Heart right ventricle (tissue), 16 donors: ENCODE measurements at regions not wholly inside any gene's neighbourhood (a gene's known extent, or its start where the extent isn't known, plus 50 kb on each side); places are given as distances from the start of the nearest gene placed in this dataset.
"Not testable (repeated sequence)": the region's sequence is repeated elsewhere in the genome, so short reads cannot be mapped to it uniquely, and the experiment has no call there.

Source experiments
- ATAC-seq, 8 donors: fragments of 200-7000 bp; cut with Tn5 transposase; one replicate each; pipeline ENCODE4 v1.9.1; 2020; ENCODE audit warnings: mild to moderate bottlenecking in 8 of 8, moderate library complexity in 8 of 8, moderate number of reproducible peaks in 1 of 8
- DNase-seq, 2 donors: peaks; one replicate each; pipeline ENCODE4 v3.0.0-alpha.2; 2020
- H3K27ac ChIP-seq, 10 donors: fragments of 200-600 bp; sonication (generic) in 2 of 10; one replicate each; pipeline versions ENCODE4 v1.5.0 to v1.8.0; 2020 to 2022; ENCODE audit warnings: mild to moderate bottlenecking in 3 of 10
- H3K27me3 ChIP-seq, 7 donors: fragments of 200-600 bp; one replicate each; pipeline ENCODE4 v1.8.0; 2021 to 2022; ENCODE audit warnings: mild to moderate bottlenecking in 2 of 7
- H3K36me3 ChIP-seq, 9 donors: fragments of 200-600 bp; sonication (generic) in 1 of 9; one replicate each; pipeline versions ENCODE4 v1.5.0 to v1.8.0; 2020 to 2022; ENCODE audit warnings: mild to moderate bottlenecking in 2 of 9
- H3K4me1 ChIP-seq, 9 donors: fragments of 200-600 bp; sonication (generic) in 1 of 9; one replicate each; pipeline versions ENCODE4 v1.5.0 to v1.8.0; 2020 to 2022; ENCODE audit warnings: mild to moderate bottlenecking in 4 of 9
- H3K4me3 ChIP-seq, 10 donors: fragments of 200-600 bp; sonication (generic) in 2 of 10; one replicate each; pipeline versions ENCODE4 v1.5.0 to v1.8.0; 2020 to 2022; ENCODE audit warnings: mild to moderate bottlenecking in 7 of 10, moderate library complexity in 2 of 10
- H3K9me3 ChIP-seq, 11 donors: fragments of 200-600 bp in 10 of 11; sonication (generic) in 2 of 11; one replicate each; pipeline versions ENCODE4 v1.5.0 to v1.8.0; 2013 to 2022; ENCODE audit warnings: mild to moderate bottlenecking in 2 of 11, control low read depth in 1 of 11, moderate library complexity in 1 of 11
- CTCF ChIP-seq, 9 donors: fragments of 200-600 bp; sonication (generic) in 2 of 9; IDR thresholded peaks; one replicate each; pipeline versions ENCODE4 v1.5.0 to v1.8.0; 2021 to 2022; ENCODE audit warnings: antibody characterized with exemption in 9 of 9, mild to moderate bottlenecking in 5 of 9, moderate library complexity in 1 of 9
- WGBS, 2 donors: extraction: QIAGEN DNeasy Blood & Tissue Kit; methylation state at CpG; one replicate each; pipeline ENCODE4 v1.1.7; 2013; ENCODE audit warnings: inconsistent platforms in 1 of 2; 5-methylcytosine and 5-hydroxymethylcytosine counted together
- intact Hi-C, 10 donors: fragments of 100-400 bp; cut with DNase I; formaldehyde crosslinking; loops; one replicate each; pipeline versions ENCODE4 v1.11.1 to v1.14.2; 2022
- donor health status: Arrhythmogenic right ventricular cardiomyopathy.
- donor health status: ischemic (EF 13 %, LVEDD 7.1; RV severe dilation, severe dysfunction).
- donor health status: healthy with polysubstance abuse.
- donor health status: DM: no; HTN: yes; CAD: no.
- donor health status: DM: no; HTN: no; CAD: no.
- donor health status: ischemic (EF 25% LVEDD 6.9; RV normal size, moderate dysfunction).
- donor health status: ischemic (EF 25% LVEDD 5.7; RV mildly dilated, moderate dysfunction).
- donor health status: healthy.
- donor health status: DM: yes; HTN: yes; CAD: no.
- donor health status: Ischemic cardiomyopathy.
- donor health status: ischemic (EF 35%, LVEDD 5.7; RV mildly dilated, moderate dysfunction).
- donor health status: nonischemic (EF 11% LVEDD 7.7; RV severe dilation, severe dysfunction).
- donor health status: DM: yes; HTN: yes; CAD: no.
- donor health status: PGD.
- donor health status: ischemic (EF 29% LVEDD 5.4; RV normal size, mild dysfunction).
- donor health status: nonischemic (EF 23%, LVEDD 6.1; RV moderate dilation, normal function).

- DNase-seq = no peak
- 88 to 94% methylated on average over 4 of the region's 4 CpGs for WGBS, 2 donors
- no peaks in the 10 kb centered on the region for H3K27me3 ChIP-seq
- no peaks in the 10 kb centered on the region for H3K4me1 ChIP-seq
- no peak overlapping the region for H3K27ac ChIP-seq
- H3K4me3 ChIP-seq = no peak overlapping the region
- no peak for TF ChIP-seq CTCF (IDR thresholded peaks at IDR 0.05)
- peaks cover 0 to 26% (median 0%) of the 10 kb centered on the region in 11 donors for H3K9me3 ChIP-seq
- no peaks in the 10 kb centered on the region for H3K36me3 ChIP-seq
- intact Hi-C loops = no loop called here
- ATAC-seq = no peak
Measured at GRCh38 chr5:13346401-13346800, 598.1 kb downstream of the DNAH5 start.

- no peak for DNase-seq
- Histone ChIP-seq H3K4me3 (no peak overlapping the region), H3K27me3 (no peaks in the 10 kb centered on the region), H3K4me1 (no peaks in the 10 kb centered on the region), H3K9me3 (peaks cover 0 to 47% (median 3%) of the 10 kb centered on the region in 11 donors), H3K36me3 (no peaks in the 10 kb centered on the region), H3K27ac (no peak overlapping the region)
- ATAC-seq = no peak
- intact Hi-C loops = no loop called here
- no peak for TF ChIP-seq CTCF (IDR thresholded peaks at IDR 0.05)
- 13 to 38% methylated on average over 1 of the region's 1 CpG for WGBS, 2 donors
Measured at GRCh38 chr5:13339093-13339492, 605.4 kb downstream of the DNAH5 start.

DNA sequence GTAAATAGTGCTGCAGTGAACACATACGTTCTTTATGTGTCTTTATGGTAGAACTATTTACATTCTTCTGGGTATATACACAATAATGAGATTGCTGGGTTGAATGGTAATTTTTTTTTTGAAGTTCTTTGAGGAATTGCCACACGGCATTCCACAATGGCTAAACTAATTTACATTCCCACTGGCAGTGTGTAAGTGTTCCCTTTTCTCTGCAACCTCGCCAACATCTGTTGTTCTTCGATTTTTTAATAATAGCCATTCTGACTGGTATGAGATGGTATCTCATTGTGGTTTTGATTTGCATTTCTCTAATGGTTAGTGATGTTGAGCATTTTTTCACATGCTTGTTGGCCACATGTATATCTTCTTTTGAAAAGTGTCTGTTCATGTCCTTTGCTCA, 609.5 kb downstream of the DNAH5 start:
- H3K4me3 ChIP-seq, intact Hi-C loops, H3K36me3 ChIP-seq, H3K27ac ChIP-seq, H3K4me1 ChIP-seq, DNase-seq, H3K27me3 ChIP-seq, ATAC-seq: not testable (repeated sequence)
- H3K9me3 ChIP-seq = peaks cover 0 to 22% (median 0%) of the 10 kb centered on the region in 11 donors
- 71 to 73% methylated on average over 4 of the region's 4 CpGs for WGBS, 2 donors

- ATAC-seq (no peak), DNase-seq (no peak)
- no peak overlapping the region for H3K4me3 ChIP-seq
- no peaks in the 10 kb centered on the region for H3K4me1 ChIP-seq
- TF ChIP-seq CTCF (IDR thresholded peaks at IDR 0.05) = no peak
- H3K27ac ChIP-seq = no peak overlapping the region
- H3K36me3 ChIP-seq = no peaks in the 10 kb centered on the region
- 73 to 74% methylated on average over 6 of the region's 6 CpGs for WGBS, 2 donors
- intact Hi-C loops = no loop called here
- H3K9me3 ChIP-seq = peaks cover 0 to 20% (median 0%) of the 10 kb centered on the region in 11 donors
- no peaks in the 10 kb centered on the region for H3K27me3 ChIP-seq
Measured at GRCh38 chr5:13331585-13331984, 612.9 kb downstream of the DNAH5 start.

GRCh38 chr5:13328316-13328715, 616.2 kb downstream of the DNAH5 start:
- Histone ChIP-seq H3K9me3 (peaks cover 0 to 5% (median 0%) of the 10 kb centered on the region in 11 donors), H3K4me1 (no peaks in the 10 kb centered on the region), H3K27me3 (no peaks in the 10 kb centered on the region), H3K4me3 (no peak overlapping the region), H3K36me3 (no peaks in the 10 kb centered on the region), H3K27ac (no peak overlapping the region)
- no peak for TF ChIP-seq CTCF (IDR thresholded peaks at IDR 0.05)
- intact Hi-C loops = no loop called here
- DNase-seq = no peak
- WGBS, 2 donors = 51 to 67% methylated on average over 1 of the region's 1 CpG
- no peak for ATAC-seq
